ENCODE measurements at regions not wholly inside any gene's neighbourhood (a gene's known extent, or its start where the extent isn't known, plus 50 kb on each side); places are given as distances from the start of the nearest gene placed in this dataset.

- DNase-seq, result peak; percentile 92
These were observed 347.3 kb upstream of the ZNF608 start for GRCh38 chr5:125093776-125094175.

- no peak for DNase-seq
These were observed 353.9 kb upstream of the ZNF608 start for GRCh38 chr5:125100342-125100741.

GRCh38 chr5:125100951-125101350 is 354.5 kb upstream of the ZNF608 start:
- no peak for DNase-seq

GRCh38 chr5:125103459-125103858 is 357.0 kb upstream of the ZNF608 start:
- no peak for DNase-seq

- no peak for DNase-seq
These were observed 359.8 kb upstream of the ZNF608 start for GRCh38 chr5:125106271-125106670.

- DNase-seq, result no peak
These were observed 360.4 kb upstream of the ZNF608 start for GRCh38 chr5:125106881-125107280.

- no peak for DNase-seq
These were observed 362.9 kb upstream of the ZNF608 start for GRCh38 chr5:125109293-125109692.

GRCh38 chr5:125109816-125110215 is 363.4 kb upstream of the ZNF608 start:
- DNase-seq, result no peak

GRCh38 chr5:125112196-125112595 is 365.8 kb upstream of the ZNF608 start:
- peak; percentile 85 for DNase-seq

- no peak for DNase-seq
These were observed 366.9 kb upstream of the ZNF608 start for GRCh38 chr5:125113328-125113727.

GRCh38 chr5:125115195-125115525 is 368.7 kb upstream of the ZNF608 start:
- no peak for DNase-seq

GRCh38 chr5:125117566-125117965 is 371.1 kb upstream of the ZNF608 start:
- DNase-seq, result peak; percentile 89

GRCh38 chr5:125120012-125120411 is 373.6 kb upstream of the ZNF608 start:
- no peak for DNase-seq

GRCh38 chr5:125125031-125125823 is 378.8 kb upstream of the ZNF608 start:
- peak; percentile 51 for DNase-seq

- DNase-seq, result no peak
These were observed 379.6 kb upstream of the ZNF608 start for GRCh38 chr5:125126050-125126449.

- DNase-seq, result no peak
These were observed 382.8 kb upstream of the ZNF608 start for GRCh38 chr5:125129151-125129806.

- DNase-seq, result peak; percentile 54
These were observed 384.2 kb upstream of the ZNF608 start for GRCh38 chr5:125130591-125130990.

- peak; percentile 97 for DNase-seq
These were observed 388.0 kb upstream of the ZNF608 start for GRCh38 chr5:125134216-125135081.

GRCh38 chr5:125137535-125137934 is 391.1 kb upstream of the ZNF608 start:
- peak; percentile 29 for DNase-seq

- DNase-seq, result no peak
These were observed 391.8 kb upstream of the ZNF608 start for GRCh38 chr5:125138266-125138665.

- no peak for DNase-seq
These were observed 393.2 kb upstream of the ZNF608 start for GRCh38 chr5:125139590-125139989.

GRCh38 chr5:125140220-125140619 is 393.8 kb upstream of the ZNF608 start:
- peak; percentile 30 for DNase-seq

GRCh38 chr5:125140855-125141254 is 394.4 kb upstream of the ZNF608 start:
- peak; percentile 80 for DNase-seq
